HUES6 (cell line): ENCODE measurements at regions not wholly inside any gene's neighbourhood (a gene's known extent, or its start where the extent isn't known, plus 50 kb on each side); places are given as distances from the start of the nearest gene placed in this dataset.

ENCODE experiments used
- H3K27ac ChIP-seq: 2 replicates; pipeline ENCODE4 v1.7.0; 2013; ENCODE audit warnings: low read depth, mild to moderate bottlenecking, low read length, inconsistent platforms
- H3K27me3 ChIP-seq: 2 replicates; pipeline ENCODE4 v1.6.1; 2013; ENCODE audit warnings: low read length; ENCODE audit not compliant: control insufficient read depth, insufficient read depth
- H3K36me3 ChIP-seq: 2 replicates; pipeline ENCODE4 v1.6.1; 2013; ENCODE audit warnings: low read length; ENCODE audit not compliant: control insufficient read depth, insufficient read depth
- H3K4me1 ChIP-seq: 2 replicates; pipeline ENCODE4 v1.6.1; 2013; ENCODE audit warnings: low read length; ENCODE audit not compliant: control insufficient read depth, insufficient read depth
- H3K4me3 ChIP-seq: 2 replicates; pipeline ENCODE4 v1.5.1; 2013; ENCODE audit warnings: low read depth, low read length
- H3K9ac ChIP-seq: one replicate; pipeline ENCODE4 v1.6.1; 2013; ENCODE audit warnings: mild to moderate bottlenecking, low read length
- H3K9me3 ChIP-seq: 2 replicates; pipeline ENCODE4 v1.6.1; 2013; ENCODE audit warnings: low read depth, low read length; ENCODE audit not compliant: control insufficient read depth, insufficient read depth

DNA sequence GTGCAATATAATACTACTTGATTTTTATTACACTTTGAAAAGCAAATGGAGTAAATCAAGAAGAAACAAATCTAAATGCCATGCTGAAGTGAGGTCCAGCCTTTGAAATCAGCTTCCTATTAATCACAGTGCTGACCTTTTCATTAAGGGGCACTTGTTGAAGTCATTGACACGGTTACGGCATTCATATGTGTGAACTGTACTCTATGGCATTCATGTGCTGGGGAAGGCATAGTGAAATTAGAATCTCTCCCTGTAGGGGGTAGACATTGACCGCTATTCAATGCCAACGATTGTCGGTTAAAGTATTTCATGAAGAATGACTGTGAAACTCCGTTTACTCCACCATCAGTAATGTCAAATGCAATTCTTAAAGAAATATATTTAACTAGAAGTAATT lies 296.1 kb upstream of the SEMA3A start:
- Histone ChIP-seq H3K9ac (no peak overlapping the region), H3K4me3 (no peak overlapping the region)

DNA sequence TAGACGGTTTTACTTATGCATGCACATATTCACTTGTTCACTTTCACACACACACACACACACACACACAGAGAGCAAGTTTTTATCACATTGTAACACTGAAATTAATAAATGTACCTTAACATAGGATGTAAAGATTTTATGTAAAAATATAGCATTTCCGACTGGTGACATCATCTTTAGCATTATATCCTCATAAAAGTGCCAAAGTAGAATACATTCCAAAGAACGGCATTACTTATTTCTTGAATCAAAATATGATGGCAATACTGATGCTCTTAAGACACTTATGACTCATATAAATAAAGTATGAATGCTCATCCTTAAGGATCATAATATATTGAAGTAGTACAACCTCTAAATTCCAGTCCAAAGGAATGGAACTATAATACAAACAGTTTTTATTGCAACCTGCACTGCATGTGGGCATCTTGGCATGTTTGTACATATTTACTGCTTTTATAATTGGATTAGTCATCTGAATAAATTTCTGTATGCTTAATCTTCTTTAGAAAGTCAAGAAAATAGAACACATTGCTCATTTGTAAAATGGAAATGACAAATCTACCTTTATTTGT lies 290.0 kb upstream of the SEMA3A start:
- Histone ChIP-seq H3K27ac (no peak overlapping the region), H3K9me3 (no peaks in the 10 kb centered on the region), H3K36me3 (no peaks in the 10 kb centered on the region), H3K27me3 (no peaks in the 10 kb centered on the region), H3K4me1 (peaks cover 5% of the 10 kb centered on the region), H3K4me3 (no peak overlapping the region), H3K9ac (no peak overlapping the region)

More for the DNA sequence above, 296.1 kb upstream of the SEMA3A start:
- Histone ChIP-seq H3K27ac (no peak overlapping the region), H3K36me3 (no peaks in the 10 kb centered on the region), H3K4me1 (no peaks in the 10 kb centered on the region), H3K27me3 (no peaks in the 10 kb centered on the region), H3K9me3 (no peaks in the 10 kb centered on the region)

DNA sequence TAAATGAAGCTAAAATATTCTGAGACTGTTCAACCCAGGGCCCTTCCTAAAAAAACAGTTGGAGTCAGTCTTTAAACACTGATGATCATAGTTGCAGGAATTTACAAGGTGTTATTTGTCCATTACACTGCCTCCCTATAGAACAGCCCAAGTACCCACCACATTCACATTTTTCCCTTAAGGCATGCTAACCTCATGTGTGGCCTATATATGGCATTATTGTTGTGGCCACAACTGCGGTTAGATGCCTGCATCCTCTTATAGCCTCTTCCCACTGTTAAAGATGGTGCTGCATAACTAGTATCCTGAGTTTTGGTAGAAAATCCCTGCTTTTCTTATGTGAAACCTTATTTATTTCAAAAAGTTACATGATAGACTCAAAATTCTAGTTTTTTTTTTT lies 287.9 kb upstream of the SEMA3A start:
- Histone ChIP-seq H3K4me1 (peaks cover 22% of the 10 kb centered on the region), H3K27ac (no peak overlapping the region), H3K4me3 (no peak overlapping the region), H3K9me3 (no peaks in the 10 kb centered on the region), H3K9ac (no peak overlapping the region), H3K36me3 (no peaks in the 10 kb centered on the region), H3K27me3 (no peaks in the 10 kb centered on the region)

DNA sequence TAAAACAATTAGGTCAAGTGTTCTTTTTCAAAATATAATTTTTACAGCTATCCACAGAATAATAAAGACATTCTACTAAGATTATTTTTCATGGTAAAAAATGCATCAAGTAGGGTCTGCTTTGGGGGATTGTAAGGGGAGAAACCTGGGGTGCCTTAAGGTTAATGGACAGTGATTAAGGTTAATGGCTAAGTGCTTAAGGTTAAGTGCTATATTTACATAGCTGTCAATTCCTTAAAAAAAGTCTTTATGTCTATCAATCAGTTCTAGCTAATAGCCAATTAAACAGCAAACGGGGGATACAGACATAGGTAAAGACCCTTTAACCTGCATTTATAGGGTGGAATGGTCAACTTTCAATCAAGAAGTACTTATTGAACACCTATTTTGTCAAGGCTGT lies 284.5 kb upstream of the SEMA3A start:
- Histone ChIP-seq H3K27ac (no peak overlapping the region), H3K4me3 (no peak overlapping the region), H3K36me3 (no peaks in the 10 kb centered on the region)

DNA sequence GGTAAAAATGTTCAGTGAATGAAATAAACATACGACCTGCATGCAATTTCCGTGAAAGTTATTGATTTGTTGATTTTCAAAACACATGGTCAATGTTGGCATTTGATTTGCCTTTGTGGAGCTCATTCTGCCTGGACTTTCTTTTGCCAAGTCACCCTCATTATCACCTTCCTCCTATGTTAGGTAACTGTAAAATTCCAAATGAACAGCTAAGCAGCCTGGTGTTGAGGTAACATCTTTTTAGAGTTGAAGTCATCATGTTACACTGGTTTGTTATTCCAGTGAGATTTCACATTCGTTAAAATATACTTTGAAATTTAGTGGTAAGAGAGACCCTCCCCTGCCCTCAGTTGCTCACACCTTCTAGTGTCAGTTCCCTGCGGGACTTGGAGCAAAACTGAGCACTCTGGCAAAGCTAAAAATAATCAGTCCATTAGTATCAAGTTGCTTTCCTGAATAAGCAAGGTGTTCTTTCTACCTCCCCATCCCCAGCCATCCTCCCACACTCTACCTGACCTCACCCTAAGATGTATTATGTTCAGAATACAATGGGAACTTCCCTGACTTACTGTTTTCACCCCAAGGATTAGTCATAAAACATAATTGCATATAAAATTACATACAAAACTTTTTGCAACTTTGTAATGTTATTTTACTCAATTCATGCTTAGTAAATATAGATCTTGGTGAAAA lies 283.3 kb upstream of the SEMA3A start:
- Histone ChIP-seq H3K9me3 (no peaks in the 10 kb centered on the region), H3K27ac (no peak overlapping the region), H3K4me3 (no peak overlapping the region), H3K27me3 (no peaks in the 10 kb centered on the region), H3K4me1 (peaks cover 23% of the 10 kb centered on the region), H3K36me3 (no peaks in the 10 kb centered on the region), H3K9ac (no peak overlapping the region)

More for the DNA sequence above, 284.5 kb upstream of the SEMA3A start:
- Histone ChIP-seq H3K4me1 (peaks cover 23% of the 10 kb centered on the region), H3K9me3 (no peaks in the 10 kb centered on the region), H3K9ac (no peak overlapping the region), H3K27me3 (no peaks in the 10 kb centered on the region)

DNA sequence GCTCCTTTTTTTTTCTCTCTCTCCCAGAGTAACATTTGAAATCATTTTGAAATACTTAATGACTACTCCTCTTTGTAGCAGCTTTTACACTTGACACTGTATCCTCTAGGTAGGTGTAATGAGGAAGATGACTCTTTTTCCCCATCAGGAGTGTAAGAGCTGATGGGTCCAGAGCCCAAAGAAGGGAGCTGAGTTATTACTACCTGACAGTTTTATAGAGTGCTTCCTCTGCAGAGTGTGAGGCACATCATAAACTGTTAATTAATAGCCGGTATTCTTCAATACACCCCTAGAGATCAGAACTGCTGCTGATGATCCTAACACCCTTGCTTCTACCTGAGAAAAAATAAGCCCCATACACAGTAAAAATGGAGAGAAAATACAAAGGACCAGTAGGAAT lies 279.8 kb upstream of the SEMA3A start:
- H3K4me1 ChIP-seq, result peaks cover 16% of the 10 kb centered on the region
- no peaks in the 10 kb centered on the region for H3K9me3 ChIP-seq
- no peaks in the 10 kb centered on the region for H3K27me3 ChIP-seq
- no peaks in the 10 kb centered on the region for H3K36me3 ChIP-seq
- no peak overlapping the region for H3K4me3 ChIP-seq
- H3K9ac ChIP-seq, result no peak overlapping the region
- H3K27ac ChIP-seq, result no peak overlapping the region

DNA sequence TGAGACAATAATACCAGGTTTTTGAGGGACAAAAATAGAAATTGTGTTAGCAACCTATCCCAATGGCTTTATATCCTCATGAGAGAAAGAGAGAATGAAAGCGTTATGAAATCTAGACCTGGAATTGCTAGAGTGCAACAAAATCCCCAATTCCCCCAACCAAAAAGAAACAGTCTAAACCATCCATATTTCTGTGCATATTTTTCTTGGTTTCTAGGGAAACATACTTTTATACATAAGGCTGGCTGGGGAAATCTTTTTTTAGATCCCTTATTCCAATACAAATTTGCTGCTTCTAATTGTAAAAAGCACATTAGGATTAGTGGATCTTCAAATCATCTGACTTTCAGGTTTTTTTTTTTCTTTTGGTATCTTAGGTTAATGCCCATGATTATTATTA lies 277.0 kb upstream of the SEMA3A start:
- H3K27me3 ChIP-seq, result no peaks in the 10 kb centered on the region
- no peaks in the 10 kb centered on the region for H3K4me1 ChIP-seq
- H3K36me3 ChIP-seq, result no peaks in the 10 kb centered on the region
- no peak overlapping the region for H3K4me3 ChIP-seq
- H3K9ac ChIP-seq, result no peak overlapping the region
- no peak overlapping the region for H3K27ac ChIP-seq
- H3K9me3 ChIP-seq, result no peaks in the 10 kb centered on the region

DNA sequence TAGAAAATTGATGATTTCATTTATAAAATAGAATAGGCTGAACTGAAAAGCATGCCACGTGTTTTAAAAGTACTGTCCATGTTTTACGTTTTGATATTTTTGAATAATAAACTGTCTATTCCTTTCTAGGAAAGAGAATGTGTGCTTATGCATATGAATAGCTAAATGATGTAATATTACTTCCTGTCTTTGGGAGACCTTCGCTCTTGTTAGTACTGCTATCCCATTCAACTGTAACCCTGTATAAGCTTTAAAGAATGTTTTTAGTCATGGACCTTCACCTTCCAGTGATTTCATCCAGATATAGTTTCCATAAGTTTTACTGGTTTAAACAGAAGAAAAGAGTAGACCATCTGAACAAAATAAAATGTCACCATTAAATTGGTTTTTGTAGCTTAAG lies 274.4 kb upstream of the SEMA3A start:
- Histone ChIP-seq H3K4me1 (no peaks in the 10 kb centered on the region), H3K4me3 (no peak overlapping the region), H3K27ac (no peak overlapping the region), H3K9ac (no peak overlapping the region), H3K9me3 (no peaks in the 10 kb centered on the region), H3K36me3 (no peaks in the 10 kb centered on the region), H3K27me3 (no peaks in the 10 kb centered on the region)

DNA sequence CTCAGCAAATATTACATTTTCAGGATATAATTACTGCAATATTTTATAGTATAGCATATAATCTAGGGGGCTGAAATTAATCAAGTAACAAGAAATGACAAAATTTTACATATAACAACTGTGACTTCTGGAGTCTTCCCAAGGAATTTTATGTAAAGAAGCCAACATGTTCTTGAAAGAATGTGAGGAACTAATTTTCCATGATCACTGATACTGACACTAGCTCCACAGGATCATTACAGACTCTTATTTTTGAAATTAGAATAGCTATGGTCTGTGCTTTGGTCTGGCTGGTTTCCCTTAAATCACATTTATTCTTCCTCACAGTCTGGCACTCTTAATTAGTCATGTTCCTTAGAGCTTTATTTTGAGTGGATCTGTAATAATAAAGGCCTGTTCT lies 267.7 kb upstream of the SEMA3A start:
- no peak overlapping the region for H3K4me3 ChIP-seq
- H3K27me3 ChIP-seq, result no peaks in the 10 kb centered on the region
- no peaks in the 10 kb centered on the region for H3K9me3 ChIP-seq
- H3K27ac ChIP-seq, result no peak overlapping the region
- no peak overlapping the region for H3K9ac ChIP-seq
- H3K4me1 ChIP-seq, result no peaks in the 10 kb centered on the region
- no peaks in the 10 kb centered on the region for H3K36me3 ChIP-seq

DNA sequence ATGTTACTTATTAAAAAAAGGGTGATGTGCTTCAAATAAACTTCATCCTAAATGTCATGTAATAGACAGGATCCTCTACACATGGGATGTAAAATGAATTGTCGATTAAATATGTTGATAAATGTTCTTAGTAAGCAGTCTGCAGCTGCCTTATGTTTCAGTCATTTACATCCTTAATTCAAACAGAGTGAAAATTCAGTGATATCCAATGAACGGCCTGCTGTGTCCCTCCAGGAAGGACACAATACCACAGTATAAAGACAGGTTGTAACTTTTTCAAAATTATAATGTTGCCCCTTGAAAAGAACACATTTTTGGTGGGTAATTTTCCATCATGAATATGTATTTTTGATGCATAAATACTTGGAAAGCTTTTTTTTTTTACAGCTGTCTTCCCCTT lies 266.5 kb upstream of the SEMA3A start:
- Histone ChIP-seq H3K4me3 (no peak overlapping the region), H3K36me3 (no peaks in the 10 kb centered on the region), H3K27me3 (no peaks in the 10 kb centered on the region), H3K9me3 (no peaks in the 10 kb centered on the region), H3K27ac (no peak overlapping the region), H3K9ac (no peak overlapping the region), H3K4me1 (no peaks in the 10 kb centered on the region)

DNA sequence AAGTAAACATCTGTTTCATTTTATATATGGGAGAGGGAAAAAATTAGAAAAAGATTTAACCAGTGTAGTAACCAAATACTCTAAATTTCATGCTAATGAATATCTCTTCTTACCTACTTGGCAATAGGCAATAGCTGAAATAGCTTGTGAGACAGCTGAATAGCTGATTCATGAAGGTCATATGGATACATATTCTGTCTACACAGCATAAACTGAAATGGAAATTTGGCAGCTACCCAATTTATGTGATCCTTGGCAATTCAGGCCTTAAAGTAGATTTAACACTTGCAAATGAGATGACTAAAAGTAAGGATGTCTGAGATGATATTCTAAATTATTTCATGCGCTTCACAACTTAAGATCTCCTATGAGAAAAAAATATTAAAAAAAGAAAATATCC lies 261.2 kb upstream of the SEMA3A start:
- no peaks in the 10 kb centered on the region for H3K27me3 ChIP-seq
- H3K27ac ChIP-seq, result no peak overlapping the region
- no peaks in the 10 kb centered on the region for H3K36me3 ChIP-seq
- H3K4me1 ChIP-seq, result peaks cover 6% of the 10 kb centered on the region; the same call in 1 of the 2 replicates
- no peak overlapping the region for H3K4me3 ChIP-seq
- no peaks in the 10 kb centered on the region for H3K9me3 ChIP-seq
- no peak overlapping the region for H3K9ac ChIP-seq
